Hepatocyte (in vitro differentiated cells): ENCODE measurements at regions not wholly inside any gene's neighbourhood (a gene's known extent, or its start where the extent isn't known, plus 50 kb on each side); places are given as distances from the start of the nearest gene placed in this dataset.

Experiments
- DNase-seq: peaks from one replicate; pipeline ENCODE4 v3.0.0-alpha.2; 2016; ENCODE audit warnings: low spot score
- H2AFZ ChIP-seq: fragments of 200-600 bp; sonication (generic); 2 replicates; pipeline ENCODE4 v1.6.0; 2016; ENCODE audit warnings: antibody characterized with exemption, mild to moderate bottlenecking
- H3K27ac ChIP-seq: fragments of 200-600 bp; sonication (generic); 2 replicates; pipeline ENCODE4 v1.5.1; 2016; ENCODE audit warnings: mild to moderate bottlenecking
- H3K27me3 ChIP-seq: fragments of 200-600 bp; sonication (generic); 2 replicates; pipeline ENCODE4 v1.6.1; 2016
- H3K36me3 ChIP-seq: fragments of 200-600 bp; sonication (generic); replicated peaks from 2 replicates; pipeline ENCODE4 v1.5.1; 2016; ENCODE audit warnings: low read depth; ENCODE audit not compliant: insufficient read depth
- H3K4me1 ChIP-seq: fragments of 200-600 bp; sonication (generic); 2 replicates; pipeline ENCODE4 v1.5.1; 2016; ENCODE audit warnings: mild to moderate bottlenecking, moderate library complexity; ENCODE audit not compliant: insufficient read depth
- H3K4me2 ChIP-seq: fragments of 200-600 bp; sonication (generic); 2 replicates; pipeline ENCODE4 v1.6.0; 2016
- H3K4me3 ChIP-seq: fragments of 200-600 bp; sonication (generic); 2 replicates; pipeline ENCODE4 v1.5.1; 2016; ENCODE audit warnings: mild to moderate bottlenecking
- H3K79me2 ChIP-seq: fragments of 200-600 bp; sonication (generic); 2 replicates; pipeline ENCODE4 v1.6.0; 2017; ENCODE audit warnings: mild to moderate bottlenecking
- H3K9me2 ChIP-seq: fragments of 200-600 bp; sonication (generic); replicated peaks from 2 replicates; pipeline ENCODE4 v1.6.0; 2017; ENCODE audit warnings: mild to moderate bottlenecking; ENCODE audit not compliant: insufficient read depth
- H3K9me3 ChIP-seq: fragments of 200-600 bp; sonication (generic); 2 replicates; pipeline ENCODE4 v1.5.1; 2016; ENCODE audit warnings: low read depth, mild to moderate bottlenecking
- H4K20me1 ChIP-seq: fragments of 200-600 bp; sonication (generic); 2 replicates; pipeline ENCODE4 v1.6.0; 2016; ENCODE audit warnings: mild to moderate bottlenecking; ENCODE audit not compliant: insufficient read depth, poor library complexity, severe bottlenecking
- CTCF ChIP-seq: fragments of 200-600 bp; sonication (generic); IDR thresholded peaks from 2 replicates; pipeline ENCODE4 v1.5.1; 2016; ENCODE audit warnings: antibody characterized with exemption, mild to moderate bottlenecking; ENCODE audit not compliant: poor library complexity
- EZH2 ChIP-seq: fragments of 200-600 bp; sonication (generic); IDR thresholded peaks from 2 replicates; pipeline ENCODE4 v1.6.1; 2016; ENCODE audit warnings: antibody characterized with exemption, mild to moderate bottlenecking, borderline replicate concordance
- EZH2phosphoT487 ChIP-seq: fragments of 200-600 bp; sonication (generic); IDR thresholded peaks from one replicate; pipeline ENCODE4 v1.6.1; 2018; ENCODE audit warnings: antibody characterized with exemption, mild to moderate bottlenecking, low read depth, moderate library complexity; ENCODE audit not compliant: unreplicated experiment, severe bottlenecking
- WGBS: methylation state at CpG from one replicate; pipeline ENCODE4 v1.1.6; 2016; ENCODE audit warnings: low lambda C conversion rate; ENCODE audit errors: missing lambda C conversion rate; 5-methylcytosine and 5-hydroxymethylcytosine counted together

- Histone ChIP-seq H3K27ac (no peak overlapping the region), H3K4me2 (no peak overlapping the region), H3K4me3 (no peak overlapping the region), H2AFZ (no peak overlapping the region), H3K36me3 (no peaks in the 10 kb centered on the region), H3K9me3 (no peaks in the 10 kb centered on the region), H3K79me2 (no peaks in the 10 kb centered on the region), H3K27me3 (no peaks in the 10 kb centered on the region), H3K9me2 (no peaks in the 10 kb centered on the region), H4K20me1 (no peaks in the 10 kb centered on the region), H3K4me1 (no peaks in the 10 kb centered on the region)
- TF ChIP-seq EZH2phosphoT487 (no peak), EZH2 (no peak), CTCF (no peak)
- DNase-seq = no peak
- 80% methylated on average over 3 of the region's 3 CpGs for WGBS
These were observed 490.2 kb upstream of the BOD1L1 start for GRCh38 chr4:14117575-14118238.

GRCh38 chr4:14124816-14125215, 497.3 kb upstream of the BOD1L1 start:
- DNase-seq = no peak
- Histone ChIP-seq H3K4me2 (no peak overlapping the region), H2AFZ (no peak overlapping the region), H3K27ac (no peak overlapping the region), H3K9me3 (no peaks in the 10 kb centered on the region), H3K27me3 (no peaks in the 10 kb centered on the region), H3K4me1 (no peaks in the 10 kb centered on the region), H3K4me3 (no peak overlapping the region), H3K36me3 (no peaks in the 10 kb centered on the region), H4K20me1 (no peaks in the 10 kb centered on the region), H3K9me2 (no peaks in the 10 kb centered on the region), H3K79me2 (no peaks in the 10 kb centered on the region)
- 62% methylated on average over 2 of the region's 2 CpGs for WGBS
- TF ChIP-seq CTCF (no peak), EZH2phosphoT487 (no peak), EZH2 (no peak)

DNA sequence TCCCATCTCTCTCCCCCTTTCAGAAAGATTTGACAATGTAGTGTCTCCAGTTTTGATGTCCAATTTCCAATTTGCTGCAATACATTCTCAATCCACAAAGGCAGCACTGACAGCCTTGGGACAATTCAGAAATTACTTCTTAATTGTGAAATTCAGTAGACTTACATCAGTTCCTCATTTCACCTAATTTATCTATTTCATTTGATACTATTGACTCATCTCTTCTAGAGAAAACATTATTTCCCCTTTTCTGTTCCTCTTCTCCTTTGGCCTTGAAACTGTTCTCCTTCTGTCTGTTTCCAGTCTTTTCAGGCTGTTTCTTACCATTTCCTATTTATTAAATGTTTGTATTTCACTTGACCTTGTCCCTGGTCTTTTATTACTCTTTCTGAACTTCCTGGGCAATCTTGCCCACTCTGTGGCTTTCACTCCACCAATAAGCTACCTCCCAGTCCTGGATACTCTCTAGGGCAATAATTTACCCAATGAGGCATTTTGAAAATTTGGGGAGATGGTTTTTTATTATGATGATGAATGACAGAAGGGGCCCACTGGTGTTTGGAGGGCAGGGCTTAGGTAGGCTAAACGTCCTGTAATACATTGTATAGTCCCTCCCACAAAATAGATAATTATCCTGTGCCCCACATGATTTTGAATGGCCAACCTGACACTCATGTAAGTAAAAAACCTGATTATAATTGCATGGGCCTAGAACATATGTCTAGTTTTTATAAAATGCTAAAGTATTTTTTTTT, 498.0 kb upstream of the BOD1L1 start:
- Histone ChIP-seq H3K4me3 (no peak overlapping the region), H3K9me3 (no peaks in the 10 kb centered on the region), H3K4me1 (no peaks in the 10 kb centered on the region), H3K4me2 (no peak overlapping the region), H2AFZ (no peak overlapping the region), H3K36me3 (no peaks in the 10 kb centered on the region), H4K20me1 (no peaks in the 10 kb centered on the region), H3K79me2 (no peaks in the 10 kb centered on the region), H3K27ac (no peak overlapping the region), H3K9me2 (no peaks in the 10 kb centered on the region), H3K27me3 (no peaks in the 10 kb centered on the region)
- DNase-seq = no peak
- WGBS = 48% methylated on average over 1 of the region's 1 CpG
- TF ChIP-seq EZH2phosphoT487 (no peak), EZH2 (no peak)

GRCh38 chr4:14130551-14130950, 503.0 kb upstream of the BOD1L1 start:
- no peak overlapping the region for H3K4me3 ChIP-seq
- H3K27ac ChIP-seq = no peak overlapping the region
- no peaks in the 10 kb centered on the region for H3K4me1 ChIP-seq
- H3K27me3 ChIP-seq = no peaks in the 10 kb centered on the region
- H3K9me2 ChIP-seq = no peaks in the 10 kb centered on the region
- H3K79me2 ChIP-seq = no peaks in the 10 kb centered on the region
- no peak overlapping the region for H3K4me2 ChIP-seq
- H3K36me3 ChIP-seq = no peaks in the 10 kb centered on the region
- H4K20me1 ChIP-seq = no peaks in the 10 kb centered on the region
- WGBS = 79% methylated on average over 2 of the region's 2 CpGs
- no peak for DNase-seq
- H2AFZ ChIP-seq = no peak overlapping the region
- no peaks in the 10 kb centered on the region for H3K9me3 ChIP-seq
- no peak for TF ChIP-seq CTCF
- TF ChIP-seq EZH2 = no peak
- TF ChIP-seq EZH2phosphoT487 = no peak
